B cell (primary cell): ENCODE measurements at regions not wholly inside any gene's neighbourhood (a gene's known extent, or its start where the extent isn't known, plus 50 kb on each side); places are given as distances from the start of the nearest gene placed in this dataset.

Source experiments
- ATAC-seq: fragments of 200-7000 bp; cut with Tn5 transposase; one replicate; pipeline ENCODE4 v1.10.0; 2021; ENCODE audit warnings: low read depth, mild to moderate bottlenecking, moderate number of reproducible peaks, moderate library complexity
- CTCF ChIA-PET: fragments of 350-600 bp; sonication (Branson Sonifier 250); formaldehyde crosslinking; loops from one replicate; lab custom pipeline; 2021; ENCODE audit warnings: antibody characterized with exemption, inconsistent platforms; lab: Charles Lee
- POLR2A ChIA-PET: fragments of 350-600 bp; sonication (Branson Sonifier 250); formaldehyde crosslinking; loops from one replicate; lab custom pipeline; 2021; ENCODE audit warnings: antibody characterized with exemption; lab: Charles Lee
- DNase-seq: peaks from one replicate; pipeline ENCODE4 v3.0.0; 2013
- H2AFZ ChIP-seq: 2 replicates; pipeline ENCODE4 v1.6.1; 2012; ENCODE audit warnings: mild to moderate bottlenecking, low read depth, low read length; ENCODE audit not compliant: insufficient read depth, poor library complexity, severe bottlenecking
- H3K27ac ChIP-seq, 2 donors: 1 replicate in 1 of 2; 2 replicates in 1 of 2; pipeline ENCODE4 v1.5.1; 2012 to 2013; ENCODE audit warnings: low read length in 2 of 2, mild to moderate bottlenecking in 2 of 2, moderate library complexity in 1 of 2
- H3K27me3 ChIP-seq, 4 experiments: fragments of 200-600 bp in 1 of 4; sonication (generic) in 1 of 4; replicated peaks in 1 of 4; 1 replicate in 2 of 4; 2 replicates in 2 of 4; pipeline versions ENCODE4 v1.6.1 to v1.7.0; 2013 to 2016; ENCODE audit warnings: low read length in 3 of 4, mild to moderate bottlenecking in 2 of 4, mixed read lengths in 1 of 4, moderate library complexity in 1 of 4; ENCODE audit not compliant: insufficient read depth in 4 of 4, control insufficient read depth in 3 of 4; ENCODE audit errors: control extremely low read depth in 1 of 4
- H3K36me3 ChIP-seq, 2 experiments: replicated peaks in 1 of 2; 1 replicate in 1 of 2; 2 replicates in 1 of 2; pipeline versions ENCODE4 v1.6.1 to v1.7.1; 2013; ENCODE audit warnings: low read length in 1 of 2; ENCODE audit not compliant: insufficient read depth in 2 of 2, control insufficient read depth in 1 of 2; ENCODE audit errors: control extremely low read depth in 1 of 2, extremely low read depth in 1 of 2
- H3K4me1 ChIP-seq, 2 donors: fragments of 200-600 bp in 1 of 2; sonication (generic) in 1 of 2; 1 replicate in 1 of 2; 2 replicates in 1 of 2; pipeline versions ENCODE4 v1.5.1 to v1.6.1; 2013 to 2017; ENCODE audit warnings: low read length in 2 of 2; ENCODE audit not compliant: control insufficient read depth in 2 of 2, insufficient read depth in 2 of 2
- H3K4me2 ChIP-seq: replicated peaks from 2 replicates; pipeline ENCODE3; 2012; ENCODE audit warnings: mild to moderate bottlenecking, low read depth, low read length; ENCODE audit not compliant: poor library complexity, severe bottlenecking
- H3K4me3 ChIP-seq, 5 experiments: fragments of 200-600 bp in 1 of 5; sonication (generic) in 1 of 5; 1 replicate in 3 of 5; 2 replicates in 2 of 5; pipeline versions ENCODE4 v1.5.1 to v1.7.0; 2011 to 2016; ENCODE audit warnings: low read length in 4 of 5, mild to moderate bottlenecking in 4 of 5, low read depth in 2 of 5, control low read depth in 1 of 5, moderate library complexity in 1 of 5; ENCODE audit not compliant: insufficient read depth in 1 of 5; ENCODE audit errors: control extremely low read depth in 1 of 5, extremely low read depth in 1 of 5
- H3K79me2 ChIP-seq: fragments of 200-600 bp; sonication (generic); one replicate; pipeline ENCODE4 v1.6.0; 2016; ENCODE audit warnings: low read length; ENCODE audit not compliant: control insufficient read depth, insufficient read depth
- H3K9ac ChIP-seq: fragments of 200-600 bp; sonication (generic); 2 replicates; pipeline ENCODE4 v1.6.1; 2017; ENCODE audit warnings: mild to moderate bottlenecking, low read length, moderate library complexity
- H3K9me3 ChIP-seq, 3 donors: one replicate each; pipeline versions ENCODE4 v1.6.1 to v1.7.1; 2013; ENCODE audit warnings: low read length in 2 of 3; ENCODE audit not compliant: control insufficient read depth in 2 of 3, insufficient read depth in 1 of 3; ENCODE audit errors: control extremely low read depth in 1 of 3
- H4K20me1 ChIP-seq: 2 replicates; pipeline ENCODE4 v1.6.0; 2012; ENCODE audit warnings: mild to moderate bottlenecking, low read length; ENCODE audit not compliant: insufficient read depth, control insufficient read depth, poor library complexity, severe bottlenecking
- H3K27ac Mint-ChIP-seq: one replicate; pipeline ENCODE4 v1.8.0; 2021; ENCODE audit warnings: mixed read lengths
- H3K27me3 Mint-ChIP-seq: one replicate; pipeline ENCODE4 v1.8.0; 2021; ENCODE audit warnings: mixed read lengths
- H3K4me1 Mint-ChIP-seq: one replicate; pipeline ENCODE4 v1.8.0; 2021; ENCODE audit warnings: mixed read lengths
- H3K4me3 Mint-ChIP-seq: one replicate; pipeline ENCODE4 v1.8.0; 2021; ENCODE audit warnings: mixed read lengths
- H3K9me3 Mint-ChIP-seq: one replicate; pipeline ENCODE4 v1.8.0; 2022; ENCODE audit warnings: mixed read lengths; ENCODE audit not compliant: insufficient read depth
- CTCF ChIP-seq: fragments of 200-600 bp; IDR thresholded peaks from one replicate; pipeline ENCODE4 v1.8.0; 2022; ENCODE audit warnings: antibody characterized with exemption, mild to moderate bottlenecking
- EZH2 ChIP-seq: IDR thresholded peaks from 2 replicates; pipeline ENCODE4 v1.6.1; 2012; ENCODE audit warnings: borderline replicate concordance, low read depth, mild to moderate bottlenecking, moderate library complexity, low read length; ENCODE audit not compliant: insufficient read depth, poor library complexity, severe bottlenecking
- WGBS: methylation state at CpG from one replicate; pipeline ENCODE4 v1.1.5; 2013; ENCODE audit warnings: missing lambda C conversion rate; ENCODE audit not compliant: insufficient coverage; 5-methylcytosine and 5-hydroxymethylcytosine counted together
- intact Hi-C: fragments of 100-400 bp; cut with micrococcal nuclease; formaldehyde crosslinking; loops from one replicate; pipeline ENCODE4 v1.10.0; 2022

- Mint-ChIP-seq H3K27ac (no peak overlapping the region), H3K4me1 (no peaks in the 10 kb centered on the region), H3K27me3 (no peaks in the 10 kb centered on the region), H3K9me3 (no peaks in the 10 kb centered on the region), H3K4me3 (no peak overlapping the region)
- 80% methylated on average over 1 of the region's 3 CpGs for WGBS
- Histone ChIP-seq H3K4me2 (no peak overlapping the region), H3K4me1 (no peaks in the 10 kb centered on the region), H3K79me2 (no peaks in the 10 kb centered on the region), H3K9me3 (no peaks in the 10 kb centered on the region), H3K9ac (no peak overlapping the region), H3K36me3 (no peaks in the 10 kb centered on the region), H4K20me1 (no peaks in the 10 kb centered on the region), H2AFZ (no peak overlapping the region), H3K27me3 (no peaks in the 10 kb centered on the region), H3K27ac (no peak overlapping the region), H3K4me3 (no peak overlapping the region)
- intact Hi-C loops: no loop called here
- no peak for DNase-seq
- ChIA-PET CTCF (no interaction called here), POLR2A (no interaction called here)
- TF ChIP-seq EZH2 (no peak), CTCF (no peak)
- no peak for ATAC-seq
Observed at GRCh38 chr3:73828348-73828747, 203.6 kb upstream of the PDZRN3 start.

- TF ChIP-seq EZH2 (no peak), CTCF (no peak)
- H3K4me2 ChIP-seq: no peak overlapping the region
- POLR2A ChIA-PET: no interaction called here
- no peaks in the 10 kb centered on the region for H3K36me3 ChIP-seq
- no peak for ATAC-seq
- CTCF ChIA-PET: no interaction called here
- H3K9me3 Mint-ChIP-seq: no peaks in the 10 kb centered on the region
- no peaks in the 10 kb centered on the region for H4K20me1 ChIP-seq
- intact Hi-C loops: no loop called here
- H3K4me3 ChIP-seq: no peak overlapping the region
- no peak overlapping the region for H3K27ac Mint-ChIP-seq
- H2AFZ ChIP-seq: no peak overlapping the region
- H3K9ac ChIP-seq: no peak overlapping the region
- H3K79me2 ChIP-seq: no peaks in the 10 kb centered on the region
- H3K9me3 ChIP-seq: no peaks in the 10 kb centered on the region
- H3K27me3 ChIP-seq: no peaks in the 10 kb centered on the region
- no peak overlapping the region for H3K27ac ChIP-seq
- no CpG with 5 or more reads among the region's 2 CpGs for WGBS
- no peak overlapping the region for H3K4me3 Mint-ChIP-seq
- no peaks in the 10 kb centered on the region for H3K27me3 Mint-ChIP-seq
- no peak for DNase-seq
- no peaks in the 10 kb centered on the region for H3K4me1 Mint-ChIP-seq
- H3K4me1 ChIP-seq: no peaks in the 10 kb centered on the region
Observed at GRCh38 chr3:73827725-73828211, 203.0 kb upstream of the PDZRN3 start.
